NCI-H187 treated with DMSO at 0.1 percent for 48 hours (cell line): ENCODE measurements at regions not wholly inside any gene's neighbourhood (a gene's known extent, or its start where the extent isn't known, plus 50 kb on each side); places are given as distances from the start of the nearest gene placed in this dataset.

Source experiments
- DNase-seq: peaks from one replicate; lab custom pipeline; 2025; lab: John Stamatoyannopoulos, UW

GRCh38 chr5:4079831-4080230 lies 484.2 kb downstream of the IRX1 start:
- DNase-seq: no peak

- DNase-seq: no peak
These were observed 484.7 kb downstream of the IRX1 start for GRCh38 chr5:4080370-4080769.

- no peak for DNase-seq
These were observed 485.4 kb downstream of the IRX1 start for GRCh38 chr5:4081059-4081458.

- no peak for DNase-seq
These were observed 485.8 kb downstream of the IRX1 start for GRCh38 chr5:4081466-4081865.

- DNase-seq: no peak
These were observed 487.4 kb downstream of the IRX1 start for GRCh38 chr5:4082966-4083564.

GRCh38 chr5:4083591-4084337 lies 488.1 kb downstream of the IRX1 start:
- no peak for DNase-seq

- no peak for DNase-seq
These were observed 490.4 kb downstream of the IRX1 start for GRCh38 chr5:4086081-4086480.

- DNase-seq: no peak
These were observed 491.5 kb downstream of the IRX1 start for GRCh38 chr5:4087110-4087509.

- DNase-seq: no peak
These were observed 493.5 kb downstream of the IRX1 start for GRCh38 chr5:4089087-4089486.

GRCh38 chr5:4093236-4093635 lies 497.6 kb downstream of the IRX1 start:
- DNase-seq: no peak

GRCh38 chr5:4093970-4094369 lies 498.3 kb downstream of the IRX1 start:
- no peak for DNase-seq

- no peak for DNase-seq
These were observed 500.4 kb downstream of the IRX1 start for GRCh38 chr5:4095918-4096630.

GRCh38 chr5:4097199-4097598 lies 501.6 kb downstream of the IRX1 start:
- no peak for DNase-seq

GRCh38 chr5:4098226-4098625 lies 502.6 kb downstream of the IRX1 start:
- no peak for DNase-seq

- DNase-seq: no peak
These were observed 503.8 kb downstream of the IRX1 start for GRCh38 chr5:4099386-4099785.

GRCh38 chr5:4100739-4101138 lies 505.1 kb downstream of the IRX1 start:
- DNase-seq: no peak

- no peak for DNase-seq
These were observed 505.6 kb downstream of the IRX1 start for GRCh38 chr5:4101189-4101588.

GRCh38 chr5:4104831-4105597 lies 509.4 kb downstream of the IRX1 start:
- no peak for DNase-seq

GRCh38 chr5:4108690-4109089 lies 513.1 kb downstream of the IRX1 start:
- DNase-seq: no peak

- no peak for DNase-seq
These were observed 517.8 kb downstream of the IRX1 start for GRCh38 chr5:4113426-4113825.

GRCh38 chr5:4113905-4114304 lies 518.3 kb downstream of the IRX1 start:
- no peak for DNase-seq

- no peak for DNase-seq
These were observed 518.8 kb downstream of the IRX1 start for GRCh38 chr5:4114452-4114851.

- no peak for DNase-seq
These were observed 521.2 kb downstream of the IRX1 start for GRCh38 chr5:4116834-4117233.
